Peyer's patch (tissue), 4 donors: ENCODE measurements at regions not wholly inside any gene's neighbourhood (a gene's known extent, or its start where the extent isn't known, plus 50 kb on each side); places are given as distances from the start of the nearest gene placed in this dataset.
A peak's percentile ranks its signal among the peaks of the same experiment; 100 is the strongest.

Source experiments
- DNase-seq, 3 donors: peaks; one replicate each; pipeline ENCODE4 v3.0.0-alpha.2; 2017 to 2019
- H3K27ac ChIP-seq, 4 donors: fragments of 200-600 bp; sonication (generic); one replicate each; pipeline ENCODE4 v1.5.1; 2016 to 2019
- H3K27me3 ChIP-seq, 2 donors: fragments of 200-600 bp; sonication (generic); one replicate each; pipeline ENCODE4 v1.5.1; 2019
- H3K36me3 ChIP-seq, 3 donors: fragments of 200-600 bp; sonication (generic); one replicate each; pipeline ENCODE4 v1.5.1; 2016 to 2019
- H3K4me1 ChIP-seq, 4 donors: fragments of 200-600 bp; sonication (generic); one replicate each; pipeline ENCODE4 v1.5.1; 2016 to 2019
- H3K4me3 ChIP-seq, 4 donors: fragments of 200-600 bp; sonication (generic); 1 replicate in 3 of 4; 2 replicates in 1 of 4; pipeline ENCODE4 v1.5.1; 2016 to 2019; ENCODE audit warnings: mild to moderate bottlenecking in 1 of 4
- H3K9me3 ChIP-seq, 4 donors: fragments of 200-600 bp; sonication (generic); one replicate each; pipeline ENCODE4 v1.5.1; 2016 to 2019; ENCODE audit warnings: mild to moderate bottlenecking in 1 of 4
- POLR2A ChIP-seq, 2 donors: fragments of 450-650 bp; IDR thresholded peaks; one replicate each; pipeline ENCODE4 v1.5.1; 2017; ENCODE audit warnings: antibody characterized with exemption in 2 of 2, mild to moderate bottlenecking in 2 of 2, moderate library complexity in 2 of 2
- TF ChIP-seq, protein P1 (sequence below), 6 experiments: fragments of 450-650 bp in 4 of 6; fragments of 200-600 bp in 2 of 6; sonication (generic) in 1 of 6; IDR thresholded peaks; one replicate each; pipeline ENCODE4 v1.5.1; 2017 to 2019; ENCODE audit warnings: antibody characterized with exemption in 6 of 6, mild to moderate bottlenecking in 3 of 6, moderate library complexity in 1 of 6

DNA sequence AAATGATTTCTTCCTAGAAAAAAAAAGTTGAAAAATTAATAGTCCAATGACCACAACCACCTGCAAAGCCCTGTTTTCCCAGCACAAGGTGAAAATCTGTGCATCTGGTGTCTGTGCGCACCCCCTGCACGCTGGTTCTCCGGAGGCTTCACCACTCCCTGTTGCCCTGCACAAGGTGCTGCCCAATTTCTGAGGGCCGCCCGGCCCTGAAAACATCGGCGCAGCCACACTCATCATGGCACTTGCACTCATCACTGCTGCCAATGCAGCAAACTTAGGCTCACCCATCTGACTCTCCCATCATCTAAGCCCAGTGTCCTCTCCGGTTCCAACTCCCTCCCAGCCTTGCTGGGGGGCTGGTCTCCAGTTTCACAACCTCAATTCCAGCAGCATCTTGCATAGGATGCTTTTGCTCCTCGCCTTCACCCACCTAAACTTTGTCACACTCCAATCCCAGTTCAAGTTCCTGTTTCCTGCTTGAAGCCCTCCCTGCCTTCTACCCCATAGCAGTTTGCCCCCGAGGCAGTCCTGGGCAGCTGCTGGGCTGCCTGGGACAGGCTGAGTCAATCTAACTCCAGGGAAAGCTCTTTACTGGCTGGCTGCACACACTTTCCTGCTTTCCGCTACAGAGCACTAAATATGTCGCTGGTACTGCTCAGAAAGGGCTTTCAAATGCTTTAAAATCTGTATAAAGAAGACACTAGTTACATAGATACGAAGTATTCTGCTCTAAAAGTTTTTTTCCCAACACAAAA, 522.5 kb upstream of the ID2 start:
- Histone ChIP-seq H3K36me3 (no peaks in the 10 kb centered on the region), H3K27ac (no peak overlapping the region), H3K4me3 (no peak overlapping the region), H3K27me3 (no peaks in the 10 kb centered on the region), H3K9me3 (no peaks in the 10 kb centered on the region), H3K4me1 (no peaks in the 10 kb centered on the region)
- no peak for DNase-seq
- no peak for TF ChIP-seq POLR2A (IDR thresholded peaks at IDR 0.05)
- TF ChIP-seq, protein P1, sequence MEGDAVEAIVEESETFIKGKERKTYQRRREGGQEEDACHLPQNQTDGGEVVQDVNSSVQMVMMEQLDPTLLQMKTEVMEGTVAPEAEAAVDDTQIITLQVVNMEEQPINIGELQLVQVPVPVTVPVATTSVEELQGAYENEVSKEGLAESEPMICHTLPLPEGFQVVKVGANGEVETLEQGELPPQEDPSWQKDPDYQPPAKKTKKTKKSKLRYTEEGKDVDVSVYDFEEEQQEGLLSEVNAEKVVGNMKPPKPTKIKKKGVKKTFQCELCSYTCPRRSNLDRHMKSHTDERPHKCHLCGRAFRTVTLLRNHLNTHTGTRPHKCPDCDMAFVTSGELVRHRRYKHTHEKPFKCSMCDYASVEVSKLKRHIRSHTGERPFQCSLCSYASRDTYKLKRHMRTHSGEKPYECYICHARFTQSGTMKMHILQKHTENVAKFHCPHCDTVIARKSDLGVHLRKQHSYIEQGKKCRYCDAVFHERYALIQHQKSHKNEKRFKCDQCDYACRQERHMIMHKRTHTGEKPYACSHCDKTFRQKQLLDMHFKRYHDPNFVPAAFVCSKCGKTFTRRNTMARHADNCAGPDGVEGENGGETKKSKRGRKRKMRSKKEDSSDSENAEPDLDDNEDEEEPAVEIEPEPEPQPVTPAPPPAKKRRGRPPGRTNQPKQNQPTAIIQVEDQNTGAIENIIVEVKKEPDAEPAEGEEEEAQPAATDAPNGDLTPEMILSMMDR (IDR thresholded peaks at IDR 0.05) = no peak

DNA sequence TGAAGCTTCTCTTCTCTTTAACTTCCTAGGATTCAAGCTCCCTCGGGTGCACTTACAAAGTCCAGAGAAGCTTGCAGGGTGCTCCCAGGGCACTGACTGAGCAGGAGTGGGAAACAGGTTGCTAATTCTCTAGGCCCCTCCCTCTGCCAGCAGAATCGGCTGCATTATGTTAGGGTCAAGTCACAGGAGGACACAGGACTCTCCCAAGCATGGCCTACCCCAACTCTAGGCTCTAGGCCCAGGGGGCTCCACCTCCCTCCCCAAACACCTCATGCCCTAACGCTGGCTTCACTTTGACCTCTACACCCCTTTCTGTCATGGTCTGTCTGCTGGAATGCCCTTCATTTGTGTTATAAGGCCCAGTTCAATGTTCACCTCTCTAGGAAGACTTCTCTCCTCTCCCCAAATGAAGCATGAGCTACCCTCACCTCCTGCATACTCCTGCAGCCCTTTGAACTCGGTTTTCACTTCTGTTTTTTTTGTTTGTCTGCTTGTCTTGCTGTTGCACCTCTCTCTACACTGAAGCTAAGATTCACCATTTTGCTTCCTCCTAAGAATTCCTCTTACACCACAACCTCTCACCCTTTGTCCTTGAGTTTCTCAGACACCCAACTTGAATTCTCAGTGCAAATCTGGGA, 521.8 kb upstream of the ID2 start:
- TF ChIP-seq POLR2A (IDR thresholded peaks at IDR 0.05) = no peak
- TF ChIP-seq, protein P1 (IDR thresholded peaks at IDR 0.05) = no peak
- DNase-seq = no peak
- Histone ChIP-seq H3K27ac (no peak overlapping the region), H3K4me3 (no peak overlapping the region), H3K4me1 (no peaks in the 10 kb centered on the region), H3K27me3 (no peaks in the 10 kb centered on the region), H3K9me3 (no peaks in the 10 kb centered on the region), H3K36me3 (no peaks in the 10 kb centered on the region)

DNA sequence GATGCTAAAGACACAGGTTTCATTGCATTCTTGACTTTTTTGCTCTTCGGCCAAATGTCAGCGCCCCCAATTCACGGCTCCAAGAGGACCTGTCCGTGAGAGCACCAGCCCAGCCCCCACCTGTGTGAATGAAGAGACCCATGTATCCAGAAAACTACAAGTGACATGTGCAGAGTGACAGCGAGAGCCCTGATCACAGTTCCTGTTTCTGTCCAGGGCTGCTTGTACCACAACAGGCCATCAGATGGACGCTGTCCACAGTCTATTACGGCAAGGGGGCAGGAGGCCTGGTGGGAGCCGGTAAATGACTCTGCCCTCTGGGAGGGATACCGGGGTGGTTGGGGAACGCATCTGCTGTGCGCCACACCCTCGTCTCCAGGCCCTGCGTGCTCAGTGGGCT, 520.9 kb upstream of the ID2 start:
- Histone ChIP-seq H3K27ac (no peak overlapping the region), H3K36me3 (no peaks in the 10 kb centered on the region), H3K9me3 (no peaks in the 10 kb centered on the region), H3K27me3 (no peaks in the 10 kb centered on the region), H3K4me3 (no peak overlapping the region), H3K4me1 (no peaks in the 10 kb centered on the region)
- TF ChIP-seq, protein P1 (IDR thresholded peaks at IDR 0.05) = no peak
- no peak for TF ChIP-seq POLR2A (IDR thresholded peaks at IDR 0.05)
- DNase-seq = no peak

DNA sequence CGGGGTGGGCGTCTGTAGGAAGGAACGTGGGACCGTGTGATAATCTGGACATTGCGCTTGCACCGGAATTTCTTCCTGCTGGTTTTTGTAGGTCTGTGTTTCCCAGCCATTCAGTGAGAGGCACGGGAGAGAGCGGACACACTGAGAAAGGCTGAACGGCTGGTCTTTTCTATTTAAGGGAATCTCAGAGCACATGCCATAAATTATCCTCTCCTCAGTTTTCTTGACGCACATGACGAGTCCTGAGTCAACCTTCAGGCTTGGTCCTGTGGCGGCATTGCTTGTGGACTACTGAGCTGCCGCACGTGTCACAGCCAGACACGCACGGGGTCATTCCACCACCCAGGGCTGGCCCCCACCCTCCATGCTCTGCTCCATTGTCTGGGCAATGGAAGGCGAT, 519.3 kb upstream of the ID2 start:
- Histone ChIP-seq H3K27ac (peak overlapping the region in 1 of 4 donors; percentile 40), H3K9me3 (no peaks in the 10 kb centered on the region), H3K4me3 (no peak overlapping the region), H3K36me3 (no peaks in the 10 kb centered on the region), H3K4me1 (no peaks in the 10 kb centered on the region), H3K27me3 (no peaks in the 10 kb centered on the region)
- TF ChIP-seq POLR2A (IDR thresholded peaks at IDR 0.05) = no peak
- TF ChIP-seq, protein P1 (IDR thresholded peaks at IDR 0.05) = no peak
- DNase-seq = no peak

DNA sequence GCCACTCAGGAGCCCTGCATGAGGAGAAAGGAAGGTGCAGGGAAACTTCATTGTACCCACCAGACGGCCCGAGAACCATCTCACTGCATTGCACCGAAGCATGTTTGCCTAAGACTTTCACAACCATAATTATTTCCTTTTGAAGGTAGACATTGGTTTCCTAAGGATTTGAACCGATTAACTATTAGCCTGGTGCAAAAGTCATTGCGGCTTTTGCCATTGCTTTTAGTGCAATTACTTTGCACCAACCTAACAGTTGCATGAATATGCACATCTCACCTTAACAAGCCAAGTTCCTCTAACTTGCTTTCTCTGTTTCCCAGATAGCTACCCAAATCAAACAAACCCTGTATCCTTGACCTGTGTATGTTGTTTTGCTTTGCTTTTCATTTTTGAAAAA, 516.3 kb upstream of the ID2 start:
- H3K27me3 ChIP-seq = no peaks in the 10 kb centered on the region
- no peaks in the 10 kb centered on the region for H3K9me3 ChIP-seq
- DNase-seq = no peak
- no peak overlapping the region for H3K4me3 ChIP-seq
- no peaks in the 10 kb centered on the region for H3K4me1 ChIP-seq
- no peaks in the 10 kb centered on the region for H3K36me3 ChIP-seq
- H3K27ac ChIP-seq = no peak overlapping the region
- TF ChIP-seq POLR2A (IDR thresholded peaks at IDR 0.05) = no peak
- TF ChIP-seq, protein P1 (IDR thresholded peaks at IDR 0.05) = no peak
